GM18861 (cell line): ENCODE measurements at regions not wholly inside any gene's neighbourhood (a gene's known extent, or its start where the extent isn't known, plus 50 kb on each side); places are given as distances from the start of the nearest gene placed in this dataset.

Source experiments
- ATAC-seq: cut with Tn5 transposase; IDR thresholded peaks from one replicate; pipeline ENCODE4 v1.9.1; 2021; ENCODE audit not compliant: unreplicated experiment

GRCh38 chr2:145124085-145124484 lies 604.2 kb upstream of the ZEB2 start:
- no peak for ATAC-seq

- no peak for ATAC-seq
Measured at GRCh38 chr2:145123606-145124005, 603.7 kb upstream of the ZEB2 start.

DNA sequence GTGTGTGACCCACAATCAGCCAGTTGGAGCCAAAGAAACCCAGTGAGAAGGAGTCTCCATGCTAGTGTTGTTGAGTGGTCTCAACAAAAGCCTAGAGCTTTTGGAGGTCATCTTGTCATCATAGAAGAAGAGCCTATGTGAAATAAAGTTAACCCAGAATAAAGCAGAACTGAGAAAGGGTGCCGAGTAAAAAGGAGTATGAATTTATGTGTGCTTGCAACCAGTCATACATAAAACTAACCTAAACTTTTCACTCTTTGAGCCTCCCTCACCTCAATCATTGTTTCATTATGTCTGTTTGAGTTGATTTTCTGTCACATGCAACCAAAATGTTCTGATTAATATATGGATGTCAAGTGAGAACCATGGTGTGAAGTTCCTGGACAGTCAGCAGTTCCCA lies 599.3 kb upstream of the ZEB2 start:
- peak; percentile 68 for ATAC-seq

GRCh38 chr2:145116834-145117725 lies 597.2 kb upstream of the ZEB2 start:
- ATAC-seq, result no peak

DNA sequence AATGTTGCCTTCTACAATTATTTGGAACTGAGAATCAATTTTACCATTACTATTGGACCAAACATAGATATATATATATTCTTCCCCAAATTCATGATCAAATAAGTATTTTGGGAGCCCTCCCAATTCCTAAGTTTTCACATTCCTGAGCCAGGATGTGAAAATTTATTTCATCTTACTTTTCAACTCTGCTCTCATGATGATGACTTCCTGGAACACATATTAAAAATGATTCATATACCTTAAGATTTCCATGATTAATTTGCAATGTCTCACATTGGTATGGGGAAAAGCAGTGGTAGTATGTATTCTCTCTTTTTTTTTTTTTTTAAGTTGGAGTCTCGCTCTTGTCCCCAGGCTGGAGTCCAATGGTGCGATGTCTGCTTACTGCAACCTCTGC lies 596.1 kb upstream of the ZEB2 start:
- ATAC-seq, result no peak

GRCh38 chr2:145114726-145115125 lies 594.8 kb upstream of the ZEB2 start:
- ATAC-seq, result no peak

DNA sequence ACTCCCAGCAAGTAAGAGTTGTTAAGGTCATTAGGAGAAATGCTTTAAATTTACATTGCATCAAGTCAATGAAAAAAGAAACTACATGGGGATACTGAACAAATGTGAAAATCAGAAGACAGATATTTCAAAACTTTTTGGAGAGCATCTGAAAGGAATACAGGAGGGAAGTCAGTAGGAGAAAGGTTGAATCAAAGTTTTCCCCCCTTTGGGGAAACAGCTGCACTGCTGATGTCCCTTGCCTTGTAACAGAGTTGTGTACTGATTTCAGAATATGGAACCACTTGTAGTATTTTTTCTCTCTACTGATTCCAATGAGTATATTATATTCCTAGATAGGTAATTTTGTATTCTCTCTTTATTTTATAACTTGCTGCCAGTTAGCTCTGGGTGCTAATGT lies 592.5 kb upstream of the ZEB2 start:
- no peak for ATAC-seq

- ATAC-seq, result no peak
Measured at GRCh38 chr2:145110668-145111356, 590.9 kb upstream of the ZEB2 start.

DNA sequence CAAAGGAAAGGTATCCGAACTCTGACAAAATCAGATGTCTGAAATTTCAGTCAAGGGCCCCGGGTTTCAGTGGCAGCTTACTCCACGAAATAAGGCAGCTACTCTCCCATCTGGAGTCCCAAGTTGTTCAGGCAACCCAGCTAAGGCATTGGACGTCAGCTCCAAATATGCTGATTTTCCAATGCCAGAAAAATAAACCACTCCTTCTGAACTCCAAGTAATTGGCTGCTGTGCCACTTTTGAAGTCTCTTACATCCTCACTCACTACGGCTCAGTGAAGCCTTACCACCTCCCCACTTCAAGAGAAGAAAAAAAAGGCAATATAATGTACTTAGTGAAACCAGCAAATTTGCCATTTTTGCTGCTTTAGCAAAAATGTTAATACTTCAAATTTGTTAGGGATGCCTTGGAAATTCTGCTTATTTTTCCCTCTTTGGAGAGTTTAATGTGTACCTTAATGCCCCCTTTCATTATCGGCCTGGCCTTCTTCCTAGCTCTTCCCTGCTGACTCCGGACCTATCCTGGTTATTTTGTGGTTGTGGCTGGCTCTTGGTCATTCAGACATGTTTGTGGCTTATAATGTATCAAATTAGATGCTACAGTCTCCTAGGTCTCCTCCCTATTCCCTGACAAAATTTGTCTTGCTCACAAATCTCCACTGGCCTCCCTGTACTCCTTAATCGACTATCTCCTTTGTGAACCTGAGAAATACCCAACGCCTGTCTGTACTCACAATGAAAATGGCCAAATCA lies 589.2 kb upstream of the ZEB2 start:
- ATAC-seq, result no peak

DNA sequence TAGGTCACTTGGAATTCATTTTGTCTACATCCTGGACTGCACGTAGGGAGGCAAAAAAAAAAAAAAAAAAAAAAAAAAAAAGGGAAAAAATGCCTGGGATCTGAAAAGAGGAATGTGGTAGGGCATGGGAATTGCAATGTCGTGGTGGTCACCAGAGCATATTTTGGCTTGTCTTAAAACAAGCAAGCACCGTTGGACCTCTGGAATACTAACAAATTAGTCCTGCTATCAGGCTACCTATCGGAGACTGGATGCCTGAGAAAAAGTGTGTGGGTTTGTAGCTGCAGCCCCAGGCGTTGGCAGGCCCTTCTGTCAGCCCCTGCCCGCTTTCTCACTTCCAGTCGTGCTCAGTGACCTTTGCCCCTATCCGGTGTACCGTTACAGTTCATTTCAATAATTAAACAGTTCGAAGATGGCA lies 588.5 kb upstream of the ZEB2 start:
- ATAC-seq, result no peak

GRCh38 chr2:145106293-145106692 lies 586.4 kb upstream of the ZEB2 start:
- no peak for ATAC-seq

GRCh38 chr2:145102706-145103105 lies 582.8 kb upstream of the ZEB2 start:
- ATAC-seq, result no peak

- no peak for ATAC-seq
Measured at GRCh38 chr2:145100301-145100700, 580.4 kb upstream of the ZEB2 start.

- ATAC-seq, result no peak
Measured at GRCh38 chr2:145096582-145096981, 576.7 kb upstream of the ZEB2 start.

- no peak for ATAC-seq
Measured at GRCh38 chr2:145095641-145096435, 575.9 kb upstream of the ZEB2 start.

DNA sequence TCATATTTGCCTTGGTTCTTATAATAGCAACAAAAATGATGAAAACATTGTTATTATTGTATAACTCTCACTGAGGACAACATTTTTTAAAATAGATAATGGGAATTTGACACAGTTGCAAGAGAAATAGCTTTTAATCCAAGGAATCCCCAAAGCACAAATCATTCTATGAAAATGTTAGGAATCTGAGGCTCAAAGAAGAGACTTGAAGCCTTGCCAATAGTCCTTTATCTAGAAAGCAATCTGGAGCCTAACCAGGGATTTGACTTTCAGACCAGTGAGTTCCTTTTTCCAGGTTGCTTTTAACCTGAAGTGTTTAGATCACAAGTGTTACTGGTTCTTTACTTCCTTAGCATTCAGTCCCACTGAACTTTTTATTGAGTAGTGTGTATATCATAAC lies 574.5 kb upstream of the ZEB2 start:
- ATAC-seq, result no peak

- ATAC-seq, result no peak
Measured at GRCh38 chr2:145091967-145092366, 572.0 kb upstream of the ZEB2 start.

DNA sequence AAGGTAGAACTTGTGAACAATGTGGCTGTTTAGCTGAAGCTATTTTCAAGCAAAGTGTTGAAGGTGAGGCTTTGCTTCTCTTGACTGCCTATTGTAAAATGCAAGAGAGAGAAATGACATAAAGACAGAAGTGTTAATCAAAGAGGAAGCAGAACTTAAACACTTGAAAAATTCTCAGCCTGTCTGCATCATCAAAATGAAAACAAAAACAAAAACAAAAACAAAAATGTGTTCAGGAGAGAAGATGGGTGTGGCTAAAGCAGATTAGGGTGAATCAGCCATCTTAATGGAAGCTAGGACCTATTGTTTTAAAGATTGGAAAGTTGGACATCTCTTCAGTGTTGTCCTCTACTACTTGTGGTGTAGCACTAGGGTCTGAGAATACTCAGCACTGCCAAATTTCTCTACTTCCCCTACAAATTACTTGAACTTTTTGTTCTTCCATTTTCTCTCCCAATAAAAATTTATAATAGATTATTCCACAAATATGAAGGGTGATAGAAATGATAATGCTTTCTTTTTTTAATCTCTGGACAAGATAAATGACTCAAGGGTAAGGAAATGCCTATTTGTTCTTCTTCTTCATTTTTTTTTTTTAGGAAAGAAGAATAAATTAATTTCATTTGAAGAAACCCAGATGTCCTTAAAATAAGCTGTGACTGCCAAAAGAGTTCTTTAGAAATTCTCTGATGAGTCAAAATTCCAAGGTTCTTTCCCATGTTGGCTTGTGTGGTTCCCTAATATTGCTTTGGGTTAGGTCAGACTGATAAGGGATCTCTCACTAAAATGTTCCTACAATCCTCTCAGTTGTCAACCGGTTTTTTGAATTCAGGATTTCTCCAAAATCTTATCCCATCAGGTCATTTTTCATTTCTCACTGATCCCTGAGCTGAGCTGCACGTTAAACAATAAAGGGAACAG lies 571.2 kb upstream of the ZEB2 start:
- ATAC-seq, result no peak

- ATAC-seq, result no peak
Measured at GRCh38 chr2:145088756-145089155, 568.8 kb upstream of the ZEB2 start.

- no peak for ATAC-seq
Measured at GRCh38 chr2:145086910-145087309, 567.0 kb upstream of the ZEB2 start.
